SH-SY5Y (cell line): ENCODE measurements at regions not wholly inside any gene's neighbourhood (a gene's known extent, or its start where the extent isn't known, plus 50 kb on each side); places are given as distances from the start of the nearest gene placed in this dataset.

ENCODE experiments used
- GATA2 ChIP-seq: IDR thresholded peaks from 2 replicates; pipeline ENCODE4 v1.6.1; 2011; ENCODE audit warnings: mild to moderate bottlenecking, low read depth, low read length
- GATA3 ChIP-seq: IDR thresholded peaks from 2 replicates; pipeline ENCODE4 v1.6.1; 2011; ENCODE audit warnings: low read depth, mild to moderate bottlenecking, low read length, moderate library complexity

DNA sequence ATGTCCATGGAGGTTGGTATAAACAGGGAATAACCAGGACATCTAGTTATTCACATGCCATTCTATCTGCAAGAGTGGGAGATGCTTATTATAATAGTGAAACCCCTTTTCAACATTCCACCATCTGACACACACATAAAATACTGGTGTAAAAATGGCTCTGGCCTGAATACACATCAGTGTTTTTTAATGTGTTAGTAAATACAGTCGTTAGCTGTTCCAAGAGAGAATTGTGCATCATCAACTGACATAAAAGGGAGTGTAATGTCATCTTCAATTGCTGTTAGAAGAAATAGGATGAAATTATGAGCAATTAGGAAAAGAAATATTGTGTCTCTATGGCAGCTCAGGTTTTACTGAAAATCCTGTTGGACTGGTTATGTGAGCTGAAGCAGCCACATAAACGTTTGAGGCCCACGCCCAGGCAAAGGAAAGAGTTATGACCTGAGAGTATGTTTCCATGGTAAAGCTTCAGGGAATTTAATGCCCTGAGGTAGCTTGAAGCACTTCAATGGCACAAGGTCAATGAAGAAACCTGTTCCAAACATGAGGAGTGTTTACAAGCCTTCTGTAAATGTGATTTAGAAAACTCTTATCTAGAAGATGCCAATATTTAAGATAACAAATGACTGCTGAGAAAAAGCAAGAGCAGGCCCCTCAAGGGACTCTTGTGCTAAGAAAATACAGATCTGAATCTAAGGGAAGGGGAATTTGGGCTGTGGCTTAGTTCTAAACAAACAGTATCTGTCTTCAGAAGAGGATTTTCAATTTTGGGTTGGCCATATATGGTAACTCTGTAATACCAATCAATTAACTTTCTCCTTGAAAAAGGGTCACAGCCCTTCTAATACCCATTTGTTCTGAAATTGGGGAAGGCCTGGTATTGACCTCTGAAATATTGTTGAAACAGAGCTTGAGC, 384.3 kb downstream of the SEC16B start:
- TF ChIP-seq GATA3 (no peak), GATA2 (no peak)

DNA sequence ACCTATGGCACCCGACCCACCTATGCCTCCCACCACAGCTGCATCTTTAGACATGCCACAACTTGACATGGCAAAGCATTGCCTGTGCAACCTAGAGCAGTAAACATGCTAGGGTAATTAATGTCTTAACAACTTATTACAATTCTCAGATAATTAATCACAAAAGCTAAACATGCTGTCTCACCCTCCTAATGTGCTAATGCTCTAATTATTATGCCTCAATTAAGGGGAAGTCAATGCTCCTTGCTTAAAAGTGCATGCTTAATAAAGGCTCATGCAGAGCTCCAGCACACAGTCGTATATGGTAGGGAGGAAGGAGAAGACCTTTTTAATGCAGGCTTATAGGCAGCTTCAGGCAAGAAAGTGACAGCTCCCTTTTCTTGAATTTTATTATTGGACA, 396.0 kb downstream of the SEC16B start:
- TF ChIP-seq GATA3 (no peak), GATA2 (no peak)

DNA sequence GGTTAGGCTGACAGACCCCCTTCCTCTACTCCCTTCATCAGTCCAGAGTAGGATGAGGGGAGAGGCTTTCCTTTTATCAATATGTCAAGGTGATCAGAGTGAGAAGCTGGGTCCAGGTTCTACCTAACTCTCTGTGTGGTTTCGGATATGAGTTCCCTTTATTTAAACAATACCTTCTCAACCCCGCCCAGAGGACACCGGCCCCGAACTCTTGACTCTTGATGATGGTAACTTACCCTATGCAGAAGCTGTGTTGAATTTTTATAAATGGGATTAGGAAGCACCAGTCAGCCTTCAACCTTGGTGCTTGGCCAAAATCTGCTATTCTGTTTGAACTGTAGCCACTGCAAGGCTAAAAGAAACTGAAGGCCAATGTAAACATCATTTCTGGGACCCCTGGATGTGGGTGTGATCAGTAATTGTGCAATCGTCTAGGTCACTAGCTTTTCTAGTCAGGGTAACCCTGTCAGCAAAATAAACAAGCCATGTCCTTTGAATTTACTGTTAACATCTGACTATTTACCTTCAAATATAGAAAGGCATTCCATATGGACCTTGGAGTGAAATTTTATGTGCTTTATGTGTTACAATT, 398.3 kb downstream of the SEC16B start:
- TF ChIP-seq GATA3, result no peak
- TF ChIP-seq GATA2, result no peak

DNA sequence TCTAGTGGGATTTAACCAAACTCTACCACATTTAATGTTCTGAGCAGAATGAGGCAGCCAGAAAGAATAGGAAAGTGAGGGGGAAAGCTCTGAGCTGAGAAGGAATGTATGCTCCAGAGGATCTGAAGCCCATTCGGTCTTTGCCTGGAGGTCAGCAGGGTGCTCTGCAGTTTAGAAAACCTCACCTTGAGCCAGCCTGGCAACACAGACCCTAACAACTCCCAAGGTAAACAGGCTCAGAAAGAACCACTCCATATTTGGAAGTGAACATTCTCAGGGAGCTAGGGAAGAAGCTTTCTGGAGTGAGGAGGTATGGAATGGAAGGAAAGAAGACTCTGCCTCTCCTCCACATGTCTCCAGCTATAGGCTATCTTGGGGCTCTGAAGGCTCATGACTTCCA, 398.8 kb downstream of the SEC16B start:
- TF ChIP-seq GATA2, result no peak
- TF ChIP-seq GATA3, result no peak

DNA sequence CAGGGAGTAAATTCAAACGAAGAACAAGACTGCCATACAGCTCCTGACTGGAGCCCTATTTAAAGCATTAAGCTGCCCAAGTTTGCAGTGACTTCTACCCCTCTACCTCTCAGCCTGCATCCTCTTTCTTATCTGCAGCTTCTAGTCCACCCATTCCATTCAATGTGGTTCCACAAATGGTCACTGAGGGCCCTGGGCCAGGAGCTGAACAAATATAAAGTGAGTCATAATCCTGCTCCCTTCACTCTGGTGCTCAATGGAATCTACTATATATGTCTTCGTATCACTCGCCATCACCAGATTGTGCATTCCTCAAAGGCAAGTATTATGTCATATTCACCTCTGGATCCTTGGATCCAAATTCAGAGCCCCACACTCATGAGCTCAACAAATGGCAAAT, 398.7 kb downstream of the BRINP2 start:
- TF ChIP-seq GATA2 (no peak), GATA3 (no peak)

DNA sequence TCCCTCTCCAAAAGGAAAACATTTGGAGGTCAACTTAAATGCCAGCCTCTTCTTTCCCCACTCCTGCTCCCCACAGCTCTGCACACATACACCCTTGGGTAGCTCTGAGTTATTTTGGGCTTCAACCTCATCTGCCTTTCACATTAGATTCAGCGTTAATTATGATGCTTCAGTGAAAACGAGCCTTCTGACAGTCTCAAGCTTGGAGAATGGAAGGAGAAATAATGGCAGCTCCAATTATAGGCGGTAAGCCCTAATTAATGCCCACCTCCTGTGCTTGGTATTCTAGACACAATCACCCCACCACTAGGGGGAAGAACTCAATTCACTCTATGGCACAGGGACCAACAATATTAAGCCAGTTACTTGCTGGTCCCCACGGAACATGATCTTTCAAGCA, 397.9 kb downstream of the BRINP2 start:
- TF ChIP-seq GATA2 (no peak), GATA3 (no peak)

DNA sequence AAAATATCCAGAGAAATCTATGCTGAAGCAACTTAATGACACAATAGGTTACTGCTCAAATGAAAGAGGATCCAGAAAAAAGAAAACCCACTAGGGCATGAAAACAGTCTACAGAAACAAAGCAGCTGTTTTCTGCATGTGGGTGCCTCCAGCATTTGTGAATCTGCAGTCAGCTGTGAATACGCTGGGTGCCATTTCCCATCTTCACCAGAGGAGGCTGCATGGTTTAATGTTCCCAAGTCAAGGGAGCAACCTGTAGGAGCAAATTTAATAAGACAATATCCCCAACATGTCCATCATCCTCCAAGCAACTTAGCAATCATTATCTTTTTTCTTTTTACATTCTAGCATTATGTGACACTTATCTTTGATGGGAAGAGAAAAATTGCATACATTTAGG, 396.6 kb downstream of the BRINP2 start:
- TF ChIP-seq GATA2 (no peak), GATA3 (no peak)

DNA sequence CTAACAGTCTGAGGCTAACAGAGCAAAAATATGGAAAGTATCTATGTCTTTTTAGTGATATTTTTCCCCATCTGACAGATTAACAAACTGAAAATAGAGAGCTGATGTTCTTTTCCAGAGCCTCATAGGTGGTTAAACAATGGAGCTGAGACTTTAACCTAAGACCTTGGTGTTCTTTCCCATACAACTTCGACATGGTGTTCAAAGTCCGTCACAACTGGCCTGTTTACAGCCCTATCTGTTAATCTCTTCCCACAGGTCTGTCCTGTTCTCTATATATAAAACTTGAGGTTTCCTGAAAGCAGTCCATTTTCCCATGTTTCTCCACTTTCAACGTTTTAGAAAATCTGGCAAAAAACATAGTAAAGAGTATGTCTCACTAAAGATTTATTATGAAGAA, 395.7 kb downstream of the BRINP2 start:
- no peak for TF ChIP-seq GATA3
- TF ChIP-seq GATA2, result no peak

DNA sequence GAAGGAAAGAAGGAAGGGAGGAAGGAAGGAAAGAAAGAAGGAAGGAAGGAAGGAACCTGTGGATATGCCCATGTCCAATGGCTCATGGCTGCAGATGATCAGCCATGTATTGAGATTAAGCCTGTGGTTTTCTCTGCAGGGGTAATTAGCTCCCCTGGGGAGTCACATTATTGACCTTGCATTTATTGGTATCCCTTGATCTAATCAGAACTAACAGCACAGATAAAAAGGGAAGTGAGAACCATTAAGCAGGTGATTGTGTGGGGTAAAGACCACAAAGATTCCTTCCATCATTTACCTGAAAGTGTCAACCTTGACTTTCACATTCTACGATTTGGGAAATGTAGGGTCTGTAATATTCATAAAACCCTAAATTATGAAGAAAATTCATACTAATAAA, 390.7 kb downstream of the BRINP2 start:
- TF ChIP-seq GATA3 (no peak), GATA2 (no peak)

DNA sequence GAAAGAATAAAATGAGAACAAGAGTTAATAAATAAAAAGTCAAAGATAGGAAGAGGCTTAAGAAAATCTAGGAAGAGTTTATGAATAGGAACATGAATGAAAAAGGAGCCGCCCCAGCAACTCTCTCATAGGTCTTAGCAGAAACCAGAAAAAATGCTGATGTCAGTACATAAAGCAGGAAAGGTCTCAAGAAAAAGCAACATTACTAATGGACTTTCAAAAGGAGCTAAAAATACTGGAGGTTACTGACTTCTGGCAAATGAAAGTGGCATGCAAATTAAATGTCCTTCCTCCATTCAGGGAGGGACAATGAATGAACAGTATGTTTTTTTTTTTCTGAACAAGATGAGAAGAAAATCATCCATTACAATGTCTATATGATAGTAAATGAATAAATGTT, 387.6 kb downstream of the BRINP2 start:
- TF ChIP-seq GATA2 (no peak), GATA3 (no peak)

DNA sequence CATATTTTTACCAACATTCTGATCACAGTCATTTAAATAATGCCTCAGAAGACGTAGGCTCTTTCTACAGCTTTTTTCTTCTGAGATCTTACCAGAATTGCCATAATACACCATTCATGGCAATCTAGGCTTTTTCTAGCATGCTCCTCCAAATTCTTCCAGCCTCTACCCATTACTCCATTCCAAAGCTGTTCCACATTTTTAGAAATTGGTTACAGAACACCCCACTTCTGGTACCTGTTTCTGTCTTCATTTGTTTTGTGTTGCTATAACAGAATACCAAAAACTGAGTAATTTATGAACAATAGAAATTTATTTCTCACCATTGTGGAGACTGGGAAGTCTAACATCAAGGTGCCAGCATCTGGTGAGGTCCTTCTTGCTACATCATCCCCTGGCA, 385.4 kb downstream of the BRINP2 start:
- TF ChIP-seq GATA3 (no peak), GATA2 (no peak)

DNA sequence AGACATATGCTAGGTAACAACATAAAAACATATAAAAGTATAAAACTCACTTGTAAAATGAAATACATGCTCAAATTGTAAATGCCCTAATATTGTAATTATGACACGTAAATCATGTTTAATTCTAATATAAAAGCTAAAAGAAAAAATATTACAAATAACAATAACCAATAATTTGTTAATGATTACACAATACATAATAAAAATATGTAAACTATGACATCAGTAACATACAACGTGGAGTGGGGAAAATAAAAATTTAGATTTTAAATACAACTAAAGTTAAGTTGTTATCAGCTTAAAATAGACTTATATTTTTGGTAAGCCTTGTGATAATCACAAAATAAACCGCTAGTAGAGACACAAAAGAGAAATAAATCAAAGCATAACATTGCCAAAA, 376.4 kb downstream of the BRINP2 start:
- no peak for TF ChIP-seq GATA3
- no peak for TF ChIP-seq GATA2

DNA sequence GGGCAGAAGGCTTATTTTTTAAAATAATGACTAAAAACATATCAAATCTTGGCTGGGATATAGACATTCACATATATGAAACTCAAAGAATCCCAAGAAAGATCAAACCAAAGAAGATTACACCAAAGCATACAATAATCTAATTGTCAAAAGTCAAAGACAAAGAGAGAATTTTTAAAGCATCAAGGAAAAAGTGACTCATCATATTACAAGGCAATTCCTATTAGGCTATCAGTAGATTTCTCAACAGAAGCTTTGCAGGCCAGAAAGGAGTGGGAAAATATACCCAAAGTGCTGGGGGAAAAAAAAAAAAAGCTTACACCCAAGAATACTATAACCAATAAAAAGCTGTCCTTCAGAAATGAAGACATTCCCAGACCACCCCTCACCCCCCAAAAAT, 375.6 kb downstream of the BRINP2 start:
- TF ChIP-seq GATA3, result no peak
- TF ChIP-seq GATA2, result no peak

DNA sequence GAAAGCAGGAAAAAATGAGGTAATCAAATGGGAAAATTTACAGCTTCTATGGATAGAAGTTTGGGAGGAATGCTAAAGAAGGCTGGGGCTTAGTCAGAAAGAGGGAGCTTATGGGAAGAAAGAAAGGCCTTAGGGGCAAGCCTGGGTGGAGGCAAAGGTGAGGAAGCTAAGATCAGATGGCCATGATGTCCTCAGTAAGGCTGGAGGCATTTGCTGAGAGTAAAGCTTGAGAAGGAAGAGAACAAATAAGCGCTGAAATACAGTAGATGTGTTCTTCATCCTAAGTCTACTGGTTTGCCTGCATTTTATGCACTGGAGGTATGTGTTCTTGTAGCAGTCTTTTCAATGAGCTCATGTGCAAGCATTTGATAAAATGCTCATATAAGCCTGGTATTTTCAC, 355.4 kb downstream of the BRINP2 start:
- TF ChIP-seq GATA3, result no peak
- TF ChIP-seq GATA2, result no peak

DNA sequence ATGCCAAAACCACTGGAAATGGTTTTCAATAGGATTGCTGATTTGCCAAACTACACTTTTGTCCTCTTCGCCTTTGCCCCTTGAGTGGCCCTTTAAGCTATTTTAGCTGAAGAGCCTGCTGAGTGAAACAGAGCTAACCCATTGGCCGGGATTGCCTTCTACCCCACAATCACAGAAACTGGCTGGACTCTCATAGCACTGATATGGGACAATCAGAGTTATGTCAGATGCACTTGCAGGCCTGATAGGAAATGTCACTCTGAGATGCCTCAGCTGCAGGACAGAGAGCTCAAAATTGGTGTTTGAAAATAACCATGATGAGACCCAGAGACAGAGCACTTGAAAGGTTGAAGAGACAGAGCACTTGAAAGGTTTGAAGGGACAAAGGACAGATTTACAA, 354.4 kb downstream of the BRINP2 start:
- TF ChIP-seq GATA3 (no peak), GATA2 (no peak)

DNA sequence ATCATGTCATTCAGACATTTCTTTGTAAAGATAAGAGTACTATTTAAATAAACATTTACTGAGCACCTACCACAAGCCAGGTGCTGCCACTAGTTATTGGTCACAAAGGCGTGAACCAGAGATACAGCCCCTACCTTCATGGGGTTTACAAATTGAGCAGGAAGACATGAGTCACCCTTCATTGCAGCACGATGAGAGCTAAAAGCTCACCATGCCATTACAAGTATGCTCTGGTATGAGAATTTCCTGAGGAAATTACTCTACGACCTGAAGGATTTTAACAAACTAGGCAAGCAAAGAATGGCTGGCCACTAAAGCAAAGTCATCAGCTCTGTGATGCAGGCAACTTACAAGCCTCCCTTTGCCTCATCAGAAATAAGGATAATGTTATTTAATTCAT, 346.8 kb downstream of the BRINP2 start:
- no peak for TF ChIP-seq GATA3
- TF ChIP-seq GATA2, result no peak
